Suprapubic skin (tissue), 3 donors: ENCODE measurements at regions not wholly inside any gene's neighbourhood (a gene's known extent, or its start where the extent isn't known, plus 50 kb on each side); places are given as distances from the start of the nearest gene placed in this dataset.

ENCODE experiments used
- POLR2A ChIP-seq, 2 donors: fragments of 450-650 bp; IDR thresholded peaks; one replicate each; pipeline ENCODE4 v1.6.1; 2017; ENCODE audit warnings: antibody characterized with exemption in 2 of 2, mild to moderate bottlenecking in 2 of 2, moderate library complexity in 2 of 2
- TF ChIP-seq, protein P1 (sequence below), 2 donors: fragments of 200-600 bp in 1 of 2; fragments of 450-650 bp in 1 of 2; sonication (generic) in 1 of 2; IDR thresholded peaks; one replicate each; pipeline ENCODE4 v1.5.1; 2016 to 2019; ENCODE audit warnings: antibody characterized with exemption in 2 of 2, mild to moderate bottlenecking in 1 of 2, moderate library complexity in 1 of 2

- TF ChIP-seq, protein P1, sequence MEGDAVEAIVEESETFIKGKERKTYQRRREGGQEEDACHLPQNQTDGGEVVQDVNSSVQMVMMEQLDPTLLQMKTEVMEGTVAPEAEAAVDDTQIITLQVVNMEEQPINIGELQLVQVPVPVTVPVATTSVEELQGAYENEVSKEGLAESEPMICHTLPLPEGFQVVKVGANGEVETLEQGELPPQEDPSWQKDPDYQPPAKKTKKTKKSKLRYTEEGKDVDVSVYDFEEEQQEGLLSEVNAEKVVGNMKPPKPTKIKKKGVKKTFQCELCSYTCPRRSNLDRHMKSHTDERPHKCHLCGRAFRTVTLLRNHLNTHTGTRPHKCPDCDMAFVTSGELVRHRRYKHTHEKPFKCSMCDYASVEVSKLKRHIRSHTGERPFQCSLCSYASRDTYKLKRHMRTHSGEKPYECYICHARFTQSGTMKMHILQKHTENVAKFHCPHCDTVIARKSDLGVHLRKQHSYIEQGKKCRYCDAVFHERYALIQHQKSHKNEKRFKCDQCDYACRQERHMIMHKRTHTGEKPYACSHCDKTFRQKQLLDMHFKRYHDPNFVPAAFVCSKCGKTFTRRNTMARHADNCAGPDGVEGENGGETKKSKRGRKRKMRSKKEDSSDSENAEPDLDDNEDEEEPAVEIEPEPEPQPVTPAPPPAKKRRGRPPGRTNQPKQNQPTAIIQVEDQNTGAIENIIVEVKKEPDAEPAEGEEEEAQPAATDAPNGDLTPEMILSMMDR (IDR thresholded peaks at IDR 0.05), result no peak
- TF ChIP-seq POLR2A (IDR thresholded peaks at IDR 0.05), result no peak
Measured at GRCh38 chr3:68004091-68004490, 349.7 kb upstream of the SUCLG2 start.
